NCI-H2029 (cell line): ENCODE measurements at regions not wholly inside any gene's neighbourhood (a gene's known extent, or its start where the extent isn't known, plus 50 kb on each side); places are given as distances from the start of the nearest gene placed in this dataset.

Source experiments
- DNase-seq: peaks from one replicate; lab custom pipeline; 2025; lab: John Stamatoyannopoulos, UW

- no peak for DNase-seq
These were observed 1011.7 kb downstream of the SQOR start for GRCh38 chr15:46646490-46646889.

GRCh38 chr15:46647046-46647445 is 1012.2 kb downstream of the SQOR start:
- no peak for DNase-seq

- DNase-seq: no peak
These were observed 1017.4 kb downstream of the SQOR start for GRCh38 chr15:46652266-46652665.

GRCh38 chr15:46654993-46655392 is 1020.2 kb downstream of the SQOR start:
- no peak for DNase-seq

GRCh38 chr15:46660096-46660842 is 1025.4 kb downstream of the SQOR start:
- no peak for DNase-seq

GRCh38 chr15:46670258-46670657 is 1035.4 kb downstream of the SQOR start:
- DNase-seq: no peak

- no peak for DNase-seq
These were observed 1036.5 kb downstream of the SQOR start for GRCh38 chr15:46671336-46671735.

GRCh38 chr15:46672041-46672440 is 1037.2 kb downstream of the SQOR start:
- DNase-seq: no peak

- DNase-seq: no peak
These were observed 1040.8 kb upstream of the SEMA6D start for GRCh38 chr15:46676233-46677206.

- DNase-seq: no peak
These were observed 1039.8 kb upstream of the SEMA6D start for GRCh38 chr15:46677491-46677890.

GRCh38 chr15:46681901-46682300 is 1035.4 kb upstream of the SEMA6D start:
- DNase-seq: no peak

GRCh38 chr15:46682969-46683791 is 1034.1 kb upstream of the SEMA6D start:
- DNase-seq: no peak

GRCh38 chr15:46685096-46685495 is 1032.2 kb upstream of the SEMA6D start:
- no peak for DNase-seq

- no peak for DNase-seq
These were observed 1031.6 kb upstream of the SEMA6D start for GRCh38 chr15:46685681-46686080.

- no peak for DNase-seq
These were observed 1021.0 kb upstream of the SEMA6D start for GRCh38 chr15:46696281-46696680.

- no peak for DNase-seq
These were observed 1016.0 kb upstream of the SEMA6D start for GRCh38 chr15:46701346-46701745.

GRCh38 chr15:46701896-46702295 is 1015.4 kb upstream of the SEMA6D start:
- no peak for DNase-seq

GRCh38 chr15:46703020-46703861 is 1014.1 kb upstream of the SEMA6D start:
- no peak for DNase-seq

GRCh38 chr15:46703871-46704637 is 1013.3 kb upstream of the SEMA6D start:
- no peak for DNase-seq

GRCh38 chr15:46707452-46707851 is 1009.9 kb upstream of the SEMA6D start:
- DNase-seq: no peak
